PC-3 (cell line): ENCODE measurements at regions not wholly inside any gene's neighbourhood (a gene's known extent, or its start where the extent isn't known, plus 50 kb on each side); places are given as distances from the start of the nearest gene placed in this dataset.

Experiments used
- ATAC-seq: fragments of 200-7000 bp; cut with Tn5 transposase; 2 replicates; pipeline ENCODE4 v1.9.1; 2020; ENCODE audit warnings: mild to moderate bottlenecking, moderate library complexity
- BruUV-seq: library from RNA; stranded (reverse); fragments of 400-500 nt; replicated peaks from 2 replicates; lab custom pipeline; 2021; lab: Mats Ljungman, UMichigan
- CTCF ChIA-PET: fragments of 300-600 bp; sonication (Branson Sonifier 250); formaldehyde crosslinking; loops from one replicate; lab custom pipeline; 2022; ENCODE audit warnings: antibody characterized with exemption; lab: Charles Lee
- POLR2A ChIA-PET: fragments of 300-600 bp; sonication (Branson Sonifier 250); formaldehyde crosslinking; loops from one replicate; lab custom pipeline; 2022; ENCODE audit warnings: antibody characterized with exemption; ENCODE audit not compliant: unreplicated experiment; lab: Charles Lee
- DNase-seq: peaks from one replicate; pipeline ENCODE4 v3.0.0-alpha.2; 2015
- H2AFZ ChIP-seq: fragments of 300-600 bp; sonication (generic); 2 replicates; pipeline ENCODE4 v1.6.0; 2016; ENCODE audit warnings: antibody characterized with exemption, low read length
- H3F3A ChIP-seq: fragments of 300-600 bp; sonication (generic); one replicate; pipeline ENCODE4 v1.6.0; 2017; ENCODE audit warnings: antibody characterized with exemption, low read length, control low read depth, mild to moderate bottlenecking; ENCODE audit not compliant: unreplicated experiment
- H3K27ac ChIP-seq: fragments of 300-600 bp; sonication (generic); 2 replicates; pipeline ENCODE4 v1.5.1; 2016; ENCODE audit warnings: mild to moderate bottlenecking, low read length
- H3K27me3 ChIP-seq: fragments of 300-600 bp; sonication (generic); 2 replicates; pipeline ENCODE4 v1.6.1; 2016; ENCODE audit warnings: low read length, mixed read lengths
- H3K36me3 ChIP-seq: fragments of 300-600 bp; sonication (generic); 2 replicates; pipeline ENCODE4 v1.6.1; 2016; ENCODE audit warnings: low read depth, mixed run types, low read length, mixed read lengths
- H3K4me1 ChIP-seq: fragments of 300-600 bp; sonication (generic); 2 replicates; pipeline ENCODE4 v1.5.1; 2016; ENCODE audit warnings: low read length; ENCODE audit not compliant: insufficient read depth
- H3K4me2 ChIP-seq: fragments of 300-600 bp; sonication (generic); 2 replicates; pipeline ENCODE4 v1.6.0; 2016; ENCODE audit warnings: low read length
- H3K4me3 ChIP-seq: fragments of 300-600 bp; sonication (generic); 2 replicates; pipeline ENCODE4 v1.5.1; 2016; ENCODE audit warnings: mild to moderate bottlenecking, low read length, mixed read lengths
- H3K79me2 ChIP-seq: fragments of 300-600 bp; sonication (generic); 2 replicates; pipeline ENCODE4 v1.6.1; 2017; ENCODE audit warnings: low read length, mixed read lengths
- H3K9ac ChIP-seq: fragments of 300-600 bp; sonication (generic); 2 replicates; pipeline ENCODE4 v1.6.0; 2016; ENCODE audit warnings: mild to moderate bottlenecking, low read length
- H3K9me2 ChIP-seq: fragments of 300-600 bp; sonication (generic); replicated peaks from 2 replicates; pipeline ENCODE4 v1.6.1; 2016; ENCODE audit warnings: mixed run types, low read length, mixed read lengths
- H3K9me3 ChIP-seq: fragments of 300-600 bp; sonication (generic); 2 replicates; pipeline ENCODE4 v1.6.1; 2016; ENCODE audit warnings: low read length, mixed read lengths
- H4K20me1 ChIP-seq: fragments of 300-600 bp; sonication (generic); 2 replicates; pipeline ENCODE4 v1.6.1; 2016; ENCODE audit warnings: low read length, mixed read lengths
- EZH2 ChIP-seq: fragments of 300-600 bp; sonication (generic); IDR thresholded peaks from one replicate; pipeline ENCODE4 v1.6.1; 2017; ENCODE audit warnings: antibody characterized with exemption, mild to moderate bottlenecking, low read length; ENCODE audit not compliant: unreplicated experiment
- EZH2phosphoT487 ChIP-seq: fragments of 300-600 bp; sonication (generic); IDR thresholded peaks from 2 replicates; pipeline ENCODE4 v1.6.1; 2018; ENCODE audit warnings: mild to moderate bottlenecking, antibody characterized with exemption, low read length, borderline replicate concordance
- intact Hi-C: fragments of 100-400 bp; cut with micrococcal nuclease; formaldehyde crosslinking; loops from 2 replicates; pipeline ENCODE4 v1.9.0; 2023
- TF ChIP-seq, protein P1 (sequence below): fragments of 300-600 bp; sonication (generic); conservative IDR thresholded peaks from 2 replicates; pipeline ENCODE4 v1.5.1; 2017; ENCODE audit warnings: antibody characterized with exemption, low read depth, mild to moderate bottlenecking, low read length

DNA sequence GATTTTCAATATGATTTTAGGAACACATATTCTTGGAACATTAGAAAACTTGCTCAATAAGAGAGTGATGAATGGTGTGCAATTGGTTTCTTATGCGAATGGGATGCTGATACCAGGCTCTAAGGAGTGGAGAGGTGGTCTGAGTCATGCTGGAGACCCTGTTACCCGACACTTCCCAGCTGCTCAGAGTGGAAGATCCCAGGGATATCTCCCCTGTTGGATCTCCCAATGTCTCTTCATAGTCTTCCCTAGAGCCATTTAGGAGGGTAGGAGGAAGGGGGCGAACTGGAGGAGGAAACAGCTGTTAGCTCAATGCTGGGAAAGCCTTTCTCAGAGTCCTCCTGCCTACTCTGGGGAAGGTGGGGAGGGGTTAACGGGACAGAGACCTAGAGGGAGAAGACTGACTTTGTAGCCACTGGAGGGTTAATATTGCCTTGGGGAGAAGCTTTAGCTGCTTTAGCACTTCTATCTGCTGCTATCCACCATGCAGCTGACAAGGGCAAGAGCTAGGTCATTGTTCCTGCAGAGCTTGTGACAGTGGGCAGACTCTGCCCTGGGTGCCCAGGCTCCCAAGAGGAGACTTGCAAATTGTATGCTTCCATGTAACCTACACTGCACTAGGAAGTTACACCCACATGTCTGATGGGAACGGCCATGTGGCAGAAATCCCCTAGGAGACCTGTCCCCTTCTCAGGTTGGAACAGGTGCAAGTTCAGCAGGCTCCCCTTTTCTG, 301.0 kb downstream of the GADD45G start:
- no peaks in the 10 kb centered on the region for H3K79me2 ChIP-seq
- no peak overlapping the region for H2AFZ ChIP-seq
- no peak for ATAC-seq
- no peak overlapping the region for H3K9ac ChIP-seq
- no peak overlapping the region for H3K4me2 ChIP-seq
- no peaks in the 10 kb centered on the region for H4K20me1 ChIP-seq
- intact Hi-C loops = no loop called here
- no peaks in the 10 kb centered on the region for H3K9me2 ChIP-seq
- no peak for DNase-seq
- no peaks in the 10 kb centered on the region for H3K9me3 ChIP-seq
- no peak overlapping the region for H3K4me3 ChIP-seq
- H3K36me3 ChIP-seq = no peaks in the 10 kb centered on the region
- H3F3A ChIP-seq = no peaks in the 10 kb centered on the region
- H3K4me1 ChIP-seq = no peaks in the 10 kb centered on the region
- TF ChIP-seq EZH2 (no peak), EZH2phosphoT487 (no peak)
- TF ChIP-seq, protein P1, sequence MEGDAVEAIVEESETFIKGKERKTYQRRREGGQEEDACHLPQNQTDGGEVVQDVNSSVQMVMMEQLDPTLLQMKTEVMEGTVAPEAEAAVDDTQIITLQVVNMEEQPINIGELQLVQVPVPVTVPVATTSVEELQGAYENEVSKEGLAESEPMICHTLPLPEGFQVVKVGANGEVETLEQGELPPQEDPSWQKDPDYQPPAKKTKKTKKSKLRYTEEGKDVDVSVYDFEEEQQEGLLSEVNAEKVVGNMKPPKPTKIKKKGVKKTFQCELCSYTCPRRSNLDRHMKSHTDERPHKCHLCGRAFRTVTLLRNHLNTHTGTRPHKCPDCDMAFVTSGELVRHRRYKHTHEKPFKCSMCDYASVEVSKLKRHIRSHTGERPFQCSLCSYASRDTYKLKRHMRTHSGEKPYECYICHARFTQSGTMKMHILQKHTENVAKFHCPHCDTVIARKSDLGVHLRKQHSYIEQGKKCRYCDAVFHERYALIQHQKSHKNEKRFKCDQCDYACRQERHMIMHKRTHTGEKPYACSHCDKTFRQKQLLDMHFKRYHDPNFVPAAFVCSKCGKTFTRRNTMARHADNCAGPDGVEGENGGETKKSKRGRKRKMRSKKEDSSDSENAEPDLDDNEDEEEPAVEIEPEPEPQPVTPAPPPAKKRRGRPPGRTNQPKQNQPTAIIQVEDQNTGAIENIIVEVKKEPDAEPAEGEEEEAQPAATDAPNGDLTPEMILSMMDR = no peak
- ChIA-PET POLR2A (no interaction called here), CTCF (no interaction called here)
- no TSS peak for BruUV-seq
- H3K27ac ChIP-seq = no peak overlapping the region
- peaks cover 6% of the 10 kb centered on the region; the same call in 1 of the 2 replicates for H3K27me3 ChIP-seq

DNA sequence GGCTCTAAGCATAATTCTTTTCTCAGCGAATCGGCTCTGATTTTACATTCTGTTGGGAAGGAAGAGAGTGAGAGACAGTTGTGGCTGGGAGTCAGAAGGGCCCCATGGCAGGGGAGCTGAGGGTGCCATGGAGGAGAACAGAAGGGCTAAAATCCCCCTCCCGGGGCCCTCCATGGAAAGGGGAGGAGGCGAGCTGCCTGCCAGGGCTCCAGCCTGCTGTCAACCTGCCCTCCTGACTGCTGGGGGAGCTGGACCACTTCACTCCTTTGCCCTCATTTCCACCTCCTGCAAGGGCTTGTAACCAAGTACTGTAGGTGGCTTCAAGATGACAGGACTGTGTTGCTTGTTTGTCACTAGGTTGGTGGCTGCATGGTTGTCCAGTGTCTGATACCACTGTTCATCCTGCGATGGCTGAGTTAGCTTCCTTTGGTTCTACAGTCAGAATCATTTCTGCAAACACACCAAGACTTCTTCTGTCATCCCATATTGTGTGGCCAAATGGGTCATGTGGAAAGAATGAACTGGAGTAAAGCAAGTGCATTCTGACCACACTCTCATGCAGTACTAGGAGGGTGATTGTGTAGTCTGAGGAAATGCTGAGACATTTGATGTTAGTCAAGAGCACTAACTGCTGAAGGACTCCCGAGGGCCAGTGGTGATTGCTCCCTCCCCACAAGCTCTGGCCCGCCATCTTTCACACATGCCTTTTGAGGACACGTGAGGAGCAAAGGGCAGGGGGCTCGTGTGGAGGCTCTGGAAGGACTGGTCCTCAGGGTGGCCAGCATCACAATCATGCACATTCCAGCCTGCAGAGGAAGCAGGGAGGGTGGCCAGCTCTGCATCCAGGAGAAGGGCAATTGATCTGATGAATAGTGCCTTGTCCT, 307.2 kb downstream of the GADD45G start:
- Histone ChIP-seq H3K4me3 (no peak overlapping the region), H3K9me3 (no peaks in the 10 kb centered on the region), H2AFZ (no peak overlapping the region), H3K9me2 (no peaks in the 10 kb centered on the region), H3F3A (no peaks in the 10 kb centered on the region), H3K27ac (no peak overlapping the region), H3K36me3 (no peaks in the 10 kb centered on the region), H3K4me2 (no peak overlapping the region), H3K79me2 (no peaks in the 10 kb centered on the region), H3K9ac (no peak overlapping the region), H3K4me1 (no peaks in the 10 kb centered on the region), H4K20me1 (no peaks in the 10 kb centered on the region), H3K27me3 (no peaks in the 10 kb centered on the region)
- BruUV-seq = no TSS peak
- ATAC-seq = no peak
- no peak for DNase-seq
- intact Hi-C loops = no loop called here
- TF ChIP-seq EZH2phosphoT487 (no peak), EZH2 (no peak)
- TF ChIP-seq, protein P1 = no peak
- CTCF ChIA-PET = no interaction called here
- POLR2A ChIA-PET = no interaction called here
